ENCODE measurements at regions not wholly inside any gene's neighbourhood (a gene's known extent, or its start where the extent isn't known, plus 50 kb on each side); places are given as distances from the start of the nearest gene placed in this dataset.

GRCh38 chr4:84341559-84341958, 157.5 kb downstream of the NKX6-1 start:
- TF ChIP-seq POLR2AphosphoS5 (IDR thresholded peaks at IDR 0.05; ENCODE audit: insufficient read depth, low read depth, low read length) (no peak), CTCF (IDR thresholded peaks at IDR 0.05; ENCODE audit: extremely low read depth in 1 of 2, insufficient read depth in 1 of 2, low read depth in 1 of 2, low read length in 2 of 2) (no peak), POLR2A (IDR thresholded peaks at IDR 0.05; ENCODE audit: low read depth, low read length) (no peak), JUN (IDR thresholded peaks at IDR 0.05; ENCODE audit: borderline replicate concordance, insufficient read depth, insufficient read length, low read depth) (no peak), MAX (IDR thresholded peaks at IDR 0.05; ENCODE audit: insufficient read depth, insufficient read length) (no peak)
